GM12874 (cell line): ENCODE measurements at regions not wholly inside any gene's neighbourhood (a gene's known extent, or its start where the extent isn't known, plus 50 kb on each side); places are given as distances from the start of the nearest gene placed in this dataset.

ENCODE experiments used
- CTCF ChIP-seq: IDR thresholded peaks from 2 replicates; pipeline ENCODE4 v1.5.1; 2011; ENCODE audit warnings: low read depth, mild to moderate bottlenecking, control low read depth, low read length, moderate library complexity; ENCODE audit not compliant: insufficient read depth

- no peak for TF ChIP-seq CTCF
These were observed 66.7 kb upstream of the STT3B start for GRCh38 chr3:31465999-31466398.

GRCh38 chr3:31466866-31467265 lies 65.9 kb upstream of the STT3B start:
- no peak for TF ChIP-seq CTCF

- TF ChIP-seq CTCF, result no peak
These were observed 64.3 kb upstream of the STT3B start for GRCh38 chr3:31468433-31468832.

GRCh38 chr3:31469385-31469784 lies 63.3 kb upstream of the STT3B start:
- TF ChIP-seq CTCF, result no peak

- no peak for TF ChIP-seq CTCF
These were observed 60.0 kb upstream of the STT3B start for GRCh38 chr3:31472479-31473390.

- TF ChIP-seq CTCF, result no peak
These were observed 56.5 kb upstream of the STT3B start for GRCh38 chr3:31476209-31476608.

GRCh38 chr3:31479431-31479830 lies 53.3 kb upstream of the STT3B start:
- TF ChIP-seq CTCF, result no peak
